GM23338 (cell line): ENCODE measurements at regions not wholly inside any gene's neighbourhood (a gene's known extent, or its start where the extent isn't known, plus 50 kb on each side); places are given as distances from the start of the nearest gene placed in this dataset.

Experiments
- ATAC-seq: fragments of 200-7000 bp; cut with Tn5 transposase; 3 replicates; pipeline ENCODE4 v1.9.1; 2020
- DNase-seq: peaks from one replicate; pipeline ENCODE4 v3.0.0-alpha.2; 2015; ENCODE audit warnings: low spot score
- H2AFZ ChIP-seq: fragments of 200-600 bp; sonication (generic); 2 replicates; pipeline ENCODE4 v1.8.0; 2016; ENCODE audit warnings: antibody characterized with exemption, mild to moderate bottlenecking, moderate library complexity
- H3F3A ChIP-seq: fragments of 200-600 bp; sonication (generic); replicated peaks from 2 replicates; pipeline ENCODE4 v1.8.0; 2017; ENCODE audit warnings: antibody characterized with exemption, mixed run types, low read depth
- H3K27ac ChIP-seq: fragments of 200-600 bp; sonication (generic); 2 replicates; pipeline ENCODE4 v1.6.1; 2016; ENCODE audit warnings: low read depth
- H3K27me3 ChIP-seq: fragments of 200-600 bp; sonication (generic); 2 replicates; pipeline ENCODE4 v1.8.0; 2016; ENCODE audit warnings: mild to moderate bottlenecking, mixed run types, moderate library complexity; ENCODE audit not compliant: insufficient read depth
- H3K36me3 ChIP-seq: fragments of 200-600 bp; sonication (generic); 2 replicates; pipeline ENCODE4 v1.8.0; 2016; ENCODE audit warnings: mild to moderate bottlenecking; ENCODE audit not compliant: insufficient read depth
- H3K4me1 ChIP-seq: fragments of 200-600 bp; sonication (generic); 2 replicates; pipeline ENCODE4 v1.8.0; 2016; ENCODE audit warnings: mild to moderate bottlenecking, moderate library complexity; ENCODE audit not compliant: insufficient read depth
- H3K4me2 ChIP-seq: fragments of 200-600 bp; sonication (generic); 2 replicates; pipeline ENCODE4 v1.7.1; 2017; ENCODE audit warnings: mixed run types
- H3K4me3 ChIP-seq: fragments of 200-600 bp; sonication (generic); 2 replicates; pipeline ENCODE4 v1.6.1; 2016; ENCODE audit warnings: mixed run types
- H3K79me2 ChIP-seq: fragments of 200-600 bp; sonication (generic); replicated peaks from 2 replicates; pipeline ENCODE4 v1.8.0; 2017; ENCODE audit warnings: mild to moderate bottlenecking; ENCODE audit not compliant: insufficient read depth
- H3K9me2 ChIP-seq: fragments of 200-600 bp; sonication (generic); 2 replicates; pipeline ENCODE4 v1.8.0; 2017; ENCODE audit not compliant: insufficient read depth
- H4K20me1 ChIP-seq: fragments of 200-600 bp; sonication (generic); replicated peaks from 2 replicates; pipeline ENCODE4 v1.8.0; 2017; ENCODE audit warnings: mild to moderate bottlenecking; ENCODE audit not compliant: insufficient read depth
- H3K27ac Mint-ChIP-seq: 2 replicates; pipeline ENCODE4 v1.8.0; 2020; ENCODE audit warnings: inconsistent platforms, mild to moderate bottlenecking, moderate library complexity, mixed read lengths
- H3K27me3 Mint-ChIP-seq: 3 replicates; pipeline ENCODE4 v1.8.0; 2022; ENCODE audit warnings: low read depth, mild to moderate bottlenecking, moderate library complexity, mixed read lengths, inconsistent platforms; ENCODE audit not compliant: insufficient read depth, poor library complexity
- H3K36me3 Mint-ChIP-seq: 3 replicates; pipeline ENCODE4 v1.8.0; 2021; ENCODE audit warnings: low read depth, mild to moderate bottlenecking, inconsistent platforms, moderate library complexity, mixed read lengths
- H3K4me1 Mint-ChIP-seq: 3 replicates; pipeline ENCODE4 v1.8.0; 2020; ENCODE audit warnings: mild to moderate bottlenecking, inconsistent platforms, mixed read lengths
- H3K4me3 Mint-ChIP-seq: 3 replicates; pipeline ENCODE4 v1.8.0; 2021; ENCODE audit warnings: moderate library complexity, mild to moderate bottlenecking, inconsistent platforms, mixed read lengths
- H3K9me3 Mint-ChIP-seq: 3 replicates; pipeline ENCODE4 v1.8.0; 2020; ENCODE audit warnings: moderate library complexity, mild to moderate bottlenecking, inconsistent platforms, mixed read lengths
- CREB1 ChIP-seq: fragments of 250-450 bp; sonication (Bioruptor Pico); IDR thresholded peaks from 2 replicates; pipeline ENCODE4 v1.5.0; 2020; ENCODE audit warnings: low read depth, mild to moderate bottlenecking, moderate library complexity
- ETS1 ChIP-seq: IDR thresholded peaks from 2 replicates; pipeline ENCODE4 v1.6.1; 2016; ENCODE audit warnings: antibody characterized with exemption
- EZH2 ChIP-seq: fragments of 200-600 bp; sonication (generic); IDR thresholded peaks from one replicate; pipeline ENCODE4 v1.8.0; 2017; ENCODE audit warnings: antibody characterized with exemption, mild to moderate bottlenecking, low read depth; ENCODE audit not compliant: unreplicated experiment
- EZH2phosphoT487 ChIP-seq: fragments of 200-600 bp; sonication (generic); IDR thresholded peaks from one replicate; pipeline ENCODE4 v1.8.1; 2018; ENCODE audit warnings: antibody characterized with exemption; ENCODE audit not compliant: unreplicated experiment
- JUNB ChIP-seq: IDR thresholded peaks from one replicate; pipeline ENCODE4 v1.6.1; 2016; ENCODE audit warnings: antibody characterized with exemption; ENCODE audit not compliant: unreplicated experiment
- NANOG ChIP-seq: IDR thresholded peaks from 2 replicates; pipeline ENCODE4 v1.6.1; 2016; ENCODE audit warnings: antibody characterized with exemption, borderline replicate concordance
- POLR2AphosphoS5 ChIP-seq: IDR thresholded peaks from 2 replicates; pipeline ENCODE4 v1.6.1; 2016; ENCODE audit warnings: antibody characterized with exemption, low read depth
- STAT1 ChIP-seq: IDR thresholded peaks from one replicate; pipeline ENCODE4 v1.6.1; 2016; ENCODE audit warnings: antibody characterized with exemption; ENCODE audit not compliant: unreplicated experiment
- ZNF114 ChIP-seq: fragments of 250-450 bp; sonication (Bioruptor Pico); IDR thresholded peaks from 2 replicates; pipeline ENCODE4 v1.5.0; 2020; ENCODE audit warnings: mild to moderate bottlenecking, moderate library complexity
- ZNF331 ChIP-seq: fragments of 250-450 bp; sonication (Bioruptor Pico); IDR thresholded peaks from 2 replicates; pipeline ENCODE4 v1.5.0; 2020; ENCODE audit warnings: low read depth, mild to moderate bottlenecking, moderate library complexity
- TF ChIP-seq, protein P1 (sequence below): IDR thresholded peaks from one replicate; pipeline ENCODE4 v1.6.1; 2018; ENCODE audit warnings: antibody characterized with exemption; ENCODE audit not compliant: unreplicated experiment
- TF ChIP-seq, protein P2 (sequence below), 2 experiments: fragments of 200-600 bp in 1 of 2; sonication (generic) in 1 of 2; conservative IDR thresholded peaks; 2 replicates each; pipeline versions ENCODE4 v1.5.1 to v1.6.1; 2016 to 2017; ENCODE audit warnings: antibody characterized with exemption in 2 of 2, low read depth in 2 of 2, mild to moderate bottlenecking in 2 of 2, moderate library complexity in 1 of 2
- TF ChIP-seq, protein P3 (sequence below): fragments of 250-450 bp; sonication (Bioruptor Pico); IDR thresholded peaks from 2 replicates; pipeline ENCODE4 v1.5.0; 2020; ENCODE audit warnings: mild to moderate bottlenecking, moderate library complexity

DNA sequence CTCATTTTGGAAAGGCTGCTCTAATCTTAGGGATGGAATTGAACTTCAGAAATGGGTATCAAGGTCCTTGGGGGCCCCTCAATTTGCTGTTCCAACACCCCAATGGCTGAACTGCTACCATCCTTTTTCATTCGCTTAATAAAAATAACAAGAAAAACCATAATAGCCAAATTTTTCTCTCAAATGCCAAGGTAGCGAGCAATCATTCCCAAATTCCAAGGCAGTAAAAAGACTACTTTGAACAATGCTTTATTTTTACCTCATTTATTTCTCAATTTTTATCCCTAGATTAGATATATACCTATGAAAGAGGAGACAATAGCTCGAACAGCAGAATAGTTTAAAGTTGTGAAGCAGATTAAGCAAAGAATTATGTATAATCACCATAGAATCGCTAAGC lies 323.4 kb upstream of the SLC7A11 start:
- no peaks in the 10 kb centered on the region for H3F3A ChIP-seq
- no peak overlapping the region for H3K27ac ChIP-seq
- TF ChIP-seq, protein P1, sequence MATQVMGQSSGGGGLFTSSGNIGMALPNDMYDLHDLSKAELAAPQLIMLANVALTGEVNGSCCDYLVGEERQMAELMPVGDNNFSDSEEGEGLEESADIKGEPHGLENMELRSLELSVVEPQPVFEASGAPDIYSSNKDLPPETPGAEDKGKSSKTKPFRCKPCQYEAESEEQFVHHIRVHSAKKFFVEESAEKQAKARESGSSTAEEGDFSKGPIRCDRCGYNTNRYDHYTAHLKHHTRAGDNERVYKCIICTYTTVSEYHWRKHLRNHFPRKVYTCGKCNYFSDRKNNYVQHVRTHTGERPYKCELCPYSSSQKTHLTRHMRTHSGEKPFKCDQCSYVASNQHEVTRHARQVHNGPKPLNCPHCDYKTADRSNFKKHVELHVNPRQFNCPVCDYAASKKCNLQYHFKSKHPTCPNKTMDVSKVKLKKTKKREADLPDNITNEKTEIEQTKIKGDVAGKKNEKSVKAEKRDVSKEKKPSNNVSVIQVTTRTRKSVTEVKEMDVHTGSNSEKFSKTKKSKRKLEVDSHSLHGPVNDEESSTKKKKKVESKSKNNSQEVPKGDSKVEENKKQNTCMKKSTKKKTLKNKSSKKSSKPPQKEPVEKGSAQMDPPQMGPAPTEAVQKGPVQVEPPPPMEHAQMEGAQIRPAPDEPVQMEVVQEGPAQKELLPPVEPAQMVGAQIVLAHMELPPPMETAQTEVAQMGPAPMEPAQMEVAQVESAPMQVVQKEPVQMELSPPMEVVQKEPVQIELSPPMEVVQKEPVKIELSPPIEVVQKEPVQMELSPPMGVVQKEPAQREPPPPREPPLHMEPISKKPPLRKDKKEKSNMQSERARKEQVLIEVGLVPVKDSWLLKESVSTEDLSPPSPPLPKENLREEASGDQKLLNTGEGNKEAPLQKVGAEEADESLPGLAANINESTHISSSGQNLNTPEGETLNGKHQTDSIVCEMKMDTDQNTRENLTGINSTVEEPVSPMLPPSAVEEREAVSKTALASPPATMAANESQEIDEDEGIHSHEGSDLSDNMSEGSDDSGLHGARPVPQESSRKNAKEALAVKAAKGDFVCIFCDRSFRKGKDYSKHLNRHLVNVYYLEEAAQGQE, result no peak
- no peak for TF ChIP-seq EZH2
- no peak for TF ChIP-seq ZNF114 (CRISPR knock-in tag)
- no peak for TF ChIP-seq ZNF331 (CRISPR knock-in tag)
- no peak for TF ChIP-seq STAT1
- TF ChIP-seq NANOG, result no peak
- no peak for TF ChIP-seq POLR2AphosphoS5
- no peak for TF ChIP-seq EZH2phosphoT487
- TF ChIP-seq JUNB, result no peak
- TF ChIP-seq, protein P2, sequence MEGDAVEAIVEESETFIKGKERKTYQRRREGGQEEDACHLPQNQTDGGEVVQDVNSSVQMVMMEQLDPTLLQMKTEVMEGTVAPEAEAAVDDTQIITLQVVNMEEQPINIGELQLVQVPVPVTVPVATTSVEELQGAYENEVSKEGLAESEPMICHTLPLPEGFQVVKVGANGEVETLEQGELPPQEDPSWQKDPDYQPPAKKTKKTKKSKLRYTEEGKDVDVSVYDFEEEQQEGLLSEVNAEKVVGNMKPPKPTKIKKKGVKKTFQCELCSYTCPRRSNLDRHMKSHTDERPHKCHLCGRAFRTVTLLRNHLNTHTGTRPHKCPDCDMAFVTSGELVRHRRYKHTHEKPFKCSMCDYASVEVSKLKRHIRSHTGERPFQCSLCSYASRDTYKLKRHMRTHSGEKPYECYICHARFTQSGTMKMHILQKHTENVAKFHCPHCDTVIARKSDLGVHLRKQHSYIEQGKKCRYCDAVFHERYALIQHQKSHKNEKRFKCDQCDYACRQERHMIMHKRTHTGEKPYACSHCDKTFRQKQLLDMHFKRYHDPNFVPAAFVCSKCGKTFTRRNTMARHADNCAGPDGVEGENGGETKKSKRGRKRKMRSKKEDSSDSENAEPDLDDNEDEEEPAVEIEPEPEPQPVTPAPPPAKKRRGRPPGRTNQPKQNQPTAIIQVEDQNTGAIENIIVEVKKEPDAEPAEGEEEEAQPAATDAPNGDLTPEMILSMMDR (conservative IDR thresholded peaks at IDR 0.05; ENCODE audit: low read depth in 2 of 2), result no peak
- TF ChIP-seq ETS1, result no peak
- no peak for TF ChIP-seq CREB1
- TF ChIP-seq, protein P3, sequence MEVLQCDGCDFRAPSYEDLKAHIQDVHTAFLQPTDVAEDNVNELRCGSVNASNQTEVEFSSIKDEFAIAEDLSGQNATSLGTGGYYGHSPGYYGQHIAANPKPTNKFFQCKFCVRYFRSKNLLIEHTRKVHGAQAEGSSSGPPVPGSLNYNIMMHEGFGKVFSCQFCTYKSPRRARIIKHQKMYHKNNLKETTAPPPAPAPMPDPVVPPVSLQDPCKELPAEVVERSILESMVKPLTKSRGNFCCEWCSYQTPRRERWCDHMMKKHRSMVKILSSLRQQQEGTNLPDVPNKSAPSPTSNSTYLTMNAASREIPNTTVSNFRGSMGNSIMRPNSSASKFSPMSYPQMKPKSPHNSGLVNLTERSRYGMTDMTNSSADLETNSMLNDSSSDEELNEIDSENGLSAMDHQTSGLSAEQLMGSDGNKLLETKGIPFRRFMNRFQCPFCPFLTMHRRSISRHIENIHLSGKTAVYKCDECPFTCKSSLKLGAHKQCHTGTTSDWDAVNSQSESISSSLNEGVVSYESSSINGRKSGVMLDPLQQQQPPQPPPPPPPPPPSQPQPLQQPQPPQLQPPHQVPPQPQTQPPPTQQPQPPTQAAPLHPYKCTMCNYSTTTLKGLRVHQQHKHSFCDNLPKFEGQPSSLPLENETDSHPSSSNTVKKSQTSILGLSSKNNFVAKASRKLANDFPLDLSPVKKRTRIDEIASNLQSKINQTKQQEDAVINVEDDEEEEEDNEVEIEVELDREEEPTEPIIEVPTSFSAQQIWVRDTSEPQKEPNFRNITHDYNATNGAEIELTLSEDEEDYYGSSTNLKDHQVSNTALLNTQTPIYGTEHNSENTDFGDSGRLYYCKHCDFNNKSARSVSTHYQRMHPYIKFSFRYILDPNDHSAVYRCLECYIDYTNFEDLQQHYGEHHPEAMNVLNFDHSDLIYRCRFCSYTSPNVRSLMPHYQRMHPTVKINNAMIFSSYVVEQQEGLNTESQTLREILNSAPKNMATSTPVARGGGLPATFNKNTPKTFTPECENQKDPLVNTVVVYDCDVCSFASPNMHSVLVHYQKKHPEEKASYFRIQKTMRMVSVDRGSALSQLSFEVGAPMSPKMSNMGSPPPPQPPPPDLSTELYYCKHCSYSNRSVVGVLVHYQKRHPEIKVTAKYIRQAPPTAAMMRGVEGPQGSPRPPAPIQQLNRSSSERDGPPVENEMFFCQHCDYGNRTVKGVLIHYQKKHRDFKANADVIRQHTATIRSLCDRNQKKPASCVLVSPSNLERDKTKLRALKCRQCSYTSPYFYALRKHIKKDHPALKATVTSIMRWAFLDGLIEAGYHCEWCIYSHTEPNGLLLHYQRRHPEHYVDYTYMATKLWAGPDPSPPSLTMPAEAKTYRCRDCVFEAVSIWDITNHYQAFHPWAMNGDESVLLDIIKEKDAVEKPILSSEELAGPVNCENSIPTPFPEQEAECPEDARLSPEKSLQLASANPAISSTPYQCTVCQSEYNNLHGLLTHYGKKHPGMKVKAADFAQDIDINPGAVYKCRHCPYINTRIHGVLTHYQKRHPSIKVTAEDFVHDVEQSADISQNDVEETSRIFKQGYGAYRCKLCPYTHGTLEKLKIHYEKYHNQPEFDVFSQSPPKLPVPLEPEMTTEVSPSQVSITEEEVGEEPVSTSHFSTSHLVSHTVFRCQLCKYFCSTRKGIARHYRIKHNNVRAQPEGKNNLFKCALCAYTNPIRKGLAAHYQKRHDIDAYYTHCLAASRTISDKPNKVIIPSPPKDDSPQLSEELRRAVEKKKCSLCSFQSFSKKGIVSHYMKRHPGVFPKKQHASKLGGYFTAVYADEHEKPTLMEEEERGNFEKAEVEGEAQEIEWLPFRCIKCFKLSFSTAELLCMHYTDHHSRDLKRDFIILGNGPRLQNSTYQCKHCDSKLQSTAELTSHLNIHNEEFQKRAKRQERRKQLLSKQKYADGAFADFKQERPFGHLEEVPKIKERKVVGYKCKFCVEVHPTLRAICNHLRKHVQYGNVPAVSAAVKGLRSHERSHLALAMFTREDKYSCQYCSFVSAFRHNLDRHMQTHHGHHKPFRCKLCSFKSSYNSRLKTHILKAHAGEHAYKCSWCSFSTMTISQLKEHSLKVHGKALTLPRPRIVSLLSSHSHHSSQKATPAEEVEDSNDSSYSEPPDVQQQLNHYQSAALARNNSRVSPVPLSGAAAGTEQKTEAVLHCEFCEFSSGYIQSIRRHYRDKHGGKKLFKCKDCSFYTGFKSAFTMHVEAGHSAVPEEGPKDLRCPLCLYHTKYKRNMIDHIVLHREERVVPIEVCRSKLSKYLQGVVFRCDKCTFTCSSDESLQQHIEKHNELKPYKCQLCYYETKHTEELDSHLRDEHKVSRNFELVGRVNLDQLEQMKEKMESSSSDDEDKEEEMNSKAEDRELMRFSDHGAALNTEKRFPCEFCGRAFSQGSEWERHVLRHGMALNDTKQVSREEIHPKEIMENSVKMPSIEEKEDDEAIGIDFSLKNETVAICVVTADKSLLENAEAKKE, result no peak
- H3K4me3 ChIP-seq, result no peak overlapping the region
- Mint-ChIP-seq H3K4me1 (no peaks in the 10 kb centered on the region), H3K27me3 (peaks cover 2% of the 10 kb centered on the region), H3K27ac (no peak overlapping the region), H3K36me3 (no peaks in the 10 kb centered on the region), H3K9me3 (no peaks in the 10 kb centered on the region), H3K4me3 (no peak overlapping the region)
- H3K79me2 ChIP-seq, result no peaks in the 10 kb centered on the region
- no peaks in the 10 kb centered on the region for H4K20me1 ChIP-seq
- H2AFZ ChIP-seq, result 0 out of 2 replicates have a peak overlapping the region, but pooled peaks have one; percentile 5
- ATAC-seq, result no peak
- DNase-seq, result no peak
- no peaks in the 10 kb centered on the region for H3K27me3 ChIP-seq
- H3K9me2 ChIP-seq, result no peaks in the 10 kb centered on the region
- H3K4me2 ChIP-seq, result no peak overlapping the region
- peaks cover 3% of the 10 kb centered on the region; the same call in 1 of the 2 replicates for H3K4me1 ChIP-seq
- H3K36me3 ChIP-seq, result no peaks in the 10 kb centered on the region
